ENCODE measurements at regions not wholly inside any gene's neighbourhood (a gene's known extent, or its start where the extent isn't known, plus 50 kb on each side); places are given as distances from the start of the nearest gene placed in this dataset.

GRCh38 chr3:99249627-99250026, 348.1 kb upstream of the DCBLD2 start:
- DNase-seq: no peak
- in situ Hi-C loops (cut with HindIII; ENCODE audit: low pct_ligation_motif_present, low sequenced_read_pairs): no loop called here
- Histone ChIP-seq H3K4me3 (ENCODE audit: low read depth, low read length) (no peak overlapping the region), H3K27ac (no peak overlapping the region), H3K27me3 (replicated peaks) (no peaks in the 10 kb centered on the region), H3K36me3 (replicated peaks) (no peaks in the 10 kb centered on the region)
- TF ChIP-seq CTCF (IDR thresholded peaks at IDR 0.05; ENCODE audit: low read depth, low read length, missing control alignments): no peak

GRCh38 chr3:99248913-99249312, 347.4 kb upstream of the DCBLD2 start:
- Histone ChIP-seq H3K27me3 (replicated peaks) (no peaks in the 10 kb centered on the region), H3K36me3 (replicated peaks) (no peaks in the 10 kb centered on the region), H3K27ac (no peak overlapping the region), H3K4me3 (ENCODE audit: low read depth, low read length) (no peak overlapping the region)
- no peak for DNase-seq
- TF ChIP-seq CTCF (IDR thresholded peaks at IDR 0.05; ENCODE audit: low read depth, low read length, missing control alignments): no peak
- in situ Hi-C loops (cut with HindIII; ENCODE audit: low pct_ligation_motif_present, low sequenced_read_pairs): no loop called here

GRCh38 chr3:99248130-99248529, 346.6 kb upstream of the DCBLD2 start:
- in situ Hi-C loops (cut with HindIII; ENCODE audit: low pct_ligation_motif_present, low sequenced_read_pairs): no loop called here

GRCh38 chr3:99246010-99246654, 344.6 kb upstream of the DCBLD2 start:
- H3K27ac ChIP-seq: no peak overlapping the region

More at GRCh38 chr3:99248130-99248529, 346.6 kb upstream of the DCBLD2 start:
- H3K4me3 ChIP-seq (ENCODE audit: low read depth, low read length): no peak overlapping the region
- no peak overlapping the region for H3K27ac ChIP-seq
- no peak for TF ChIP-seq CTCF (IDR thresholded peaks at IDR 0.05; ENCODE audit: low read depth, low read length, missing control alignments)
- DNase-seq: no peak
- no peaks in the 10 kb centered on the region for H3K27me3 ChIP-seq (replicated peaks)
- no peaks in the 10 kb centered on the region for H3K36me3 ChIP-seq (replicated peaks)

GRCh38 chr3:99242271-99242670, 340.8 kb upstream of the DCBLD2 start:
- Histone ChIP-seq H3K4me3 (ENCODE audit: low read depth, low read length) (no peak overlapping the region), H3K36me3 (replicated peaks) (no peaks in the 10 kb centered on the region)
- in situ Hi-C loops (cut with HindIII; ENCODE audit: low pct_ligation_motif_present, low sequenced_read_pairs): no loop called here

More at GRCh38 chr3:99246010-99246654, 344.6 kb upstream of the DCBLD2 start:
- TF ChIP-seq CTCF (IDR thresholded peaks at IDR 0.05; ENCODE audit: low read depth, low read length, missing control alignments): no peak
- no peaks in the 10 kb centered on the region for H3K36me3 ChIP-seq (replicated peaks)
- H3K4me3 ChIP-seq (ENCODE audit: low read depth, low read length): no peak overlapping the region
- DNase-seq: peak; percentile 21
- in situ Hi-C loops (cut with HindIII; ENCODE audit: low pct_ligation_motif_present, low sequenced_read_pairs): no loop called here
- no peaks in the 10 kb centered on the region for H3K27me3 ChIP-seq (replicated peaks)

More at GRCh38 chr3:99242271-99242670, 340.8 kb upstream of the DCBLD2 start:
- DNase-seq: peak; percentile 27
- Histone ChIP-seq H3K27ac (no peak overlapping the region), H3K27me3 (replicated peaks) (no peaks in the 10 kb centered on the region)
- no peak for TF ChIP-seq CTCF (IDR thresholded peaks at IDR 0.05; ENCODE audit: low read depth, low read length, missing control alignments)
